Esophagus squamous epithelium (tissue), 4 donors: ENCODE measurements at regions not wholly inside any gene's neighbourhood (a gene's known extent, or its start where the extent isn't known, plus 50 kb on each side); places are given as distances from the start of the nearest gene placed in this dataset.
"Not testable (repeated sequence)": the region's sequence is repeated elsewhere in the genome, so short reads cannot be mapped to it uniquely, and the experiment has no call there.

ENCODE experiments used
- POLR2A ChIP-seq, 4 donors: fragments of 450-650 bp; IDR thresholded peaks; one replicate each; pipeline ENCODE4 v1.6.1; 2017; ENCODE audit warnings: antibody characterized with exemption in 4 of 4, mild to moderate bottlenecking in 4 of 4, moderate library complexity in 3 of 4
- TF ChIP-seq, protein P1 (sequence below), 6 experiments: fragments of 450-650 bp in 4 of 6; fragments of 200-600 bp in 2 of 6; sonication (generic) in 2 of 6; IDR thresholded peaks; one replicate each; pipeline ENCODE4 v1.5.1; 2016 to 2019; ENCODE audit warnings: antibody characterized with exemption in 6 of 6, mild to moderate bottlenecking in 4 of 6, moderate library complexity in 4 of 6

DNA sequence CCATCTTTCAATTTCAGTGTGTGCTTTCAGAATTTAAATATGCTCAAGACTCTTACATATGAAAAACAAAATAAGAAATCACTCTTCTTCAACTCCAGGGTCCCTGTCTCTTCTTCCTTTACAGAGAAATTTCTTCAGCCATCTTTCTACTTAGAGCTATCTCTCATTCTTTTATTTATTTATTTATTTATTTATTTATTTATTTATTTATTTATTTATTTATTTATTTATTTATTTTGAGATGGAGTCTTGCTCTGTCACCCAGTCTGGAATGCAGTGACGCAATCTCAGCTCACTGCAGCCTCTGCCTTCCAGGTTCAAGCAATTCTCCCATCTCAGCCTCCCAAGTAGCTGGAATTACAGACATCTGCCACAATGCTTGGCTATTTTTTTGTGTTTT lies 211.7 kb downstream of the DUSP10 start:
- TF ChIP-seq, protein P1, sequence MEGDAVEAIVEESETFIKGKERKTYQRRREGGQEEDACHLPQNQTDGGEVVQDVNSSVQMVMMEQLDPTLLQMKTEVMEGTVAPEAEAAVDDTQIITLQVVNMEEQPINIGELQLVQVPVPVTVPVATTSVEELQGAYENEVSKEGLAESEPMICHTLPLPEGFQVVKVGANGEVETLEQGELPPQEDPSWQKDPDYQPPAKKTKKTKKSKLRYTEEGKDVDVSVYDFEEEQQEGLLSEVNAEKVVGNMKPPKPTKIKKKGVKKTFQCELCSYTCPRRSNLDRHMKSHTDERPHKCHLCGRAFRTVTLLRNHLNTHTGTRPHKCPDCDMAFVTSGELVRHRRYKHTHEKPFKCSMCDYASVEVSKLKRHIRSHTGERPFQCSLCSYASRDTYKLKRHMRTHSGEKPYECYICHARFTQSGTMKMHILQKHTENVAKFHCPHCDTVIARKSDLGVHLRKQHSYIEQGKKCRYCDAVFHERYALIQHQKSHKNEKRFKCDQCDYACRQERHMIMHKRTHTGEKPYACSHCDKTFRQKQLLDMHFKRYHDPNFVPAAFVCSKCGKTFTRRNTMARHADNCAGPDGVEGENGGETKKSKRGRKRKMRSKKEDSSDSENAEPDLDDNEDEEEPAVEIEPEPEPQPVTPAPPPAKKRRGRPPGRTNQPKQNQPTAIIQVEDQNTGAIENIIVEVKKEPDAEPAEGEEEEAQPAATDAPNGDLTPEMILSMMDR (IDR thresholded peaks at IDR 0.05): not testable (repeated sequence)
- TF ChIP-seq POLR2A (IDR thresholded peaks at IDR 0.05): not testable (repeated sequence)
